Breast epithelium (tissue), 3 donors: ENCODE measurements at regions not wholly inside any gene's neighbourhood (a gene's known extent, or its start where the extent isn't known, plus 50 kb on each side); places are given as distances from the start of the nearest gene placed in this dataset.
A peak's percentile ranks its signal among the peaks of the same experiment; 100 is the strongest.

ENCODE experiments used
- CTCF ChIP-seq, 3 donors: fragments of 450-650 bp; IDR thresholded peaks; one replicate each; pipeline ENCODE4 v1.5.1; 2016 to 2017; ENCODE audit warnings: antibody characterized with exemption in 3 of 3, mild to moderate bottlenecking in 3 of 3, moderate library complexity in 3 of 3
- POLR2A ChIP-seq: fragments of 450-650 bp; IDR thresholded peaks from one replicate; pipeline ENCODE4 v1.6.1; 2016; ENCODE audit warnings: antibody characterized with exemption, mild to moderate bottlenecking, moderate library complexity
- POLR2AphosphoS5 ChIP-seq, 3 donors: sonication (generic); formaldehyde crosslinking; IDR thresholded peaks; one replicate each; pipeline ENCODE4 v1.6.1; 2017; ENCODE audit warnings: antibody characterized with exemption in 3 of 3

DNA sequence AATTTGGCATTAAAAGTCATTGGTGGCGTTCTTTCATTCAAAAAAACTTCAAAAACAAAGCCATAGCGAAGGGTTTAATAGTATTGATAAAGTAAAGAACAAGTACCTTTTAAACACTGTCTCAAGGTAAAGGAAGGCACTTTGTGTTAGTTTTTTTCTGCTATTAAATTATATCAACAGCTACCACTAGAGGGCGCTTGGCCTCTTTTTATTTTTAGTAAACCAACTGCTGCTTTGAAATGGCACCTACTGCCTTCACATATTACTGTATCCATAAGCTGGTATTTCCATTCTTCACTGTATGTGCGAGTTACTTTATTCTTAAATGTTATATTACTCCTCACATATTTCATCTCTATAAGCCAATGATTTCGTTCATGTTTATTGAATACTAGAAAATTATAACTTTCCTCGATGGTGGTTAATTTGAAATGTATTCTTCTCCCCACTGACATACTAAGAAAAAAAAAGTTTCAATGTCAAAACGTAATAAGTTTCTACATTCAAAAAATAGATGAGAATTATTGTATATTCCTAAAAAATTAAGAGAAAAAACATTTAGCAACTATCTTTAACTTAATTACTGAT is 125.7 kb upstream of the CXADR start:
- TF ChIP-seq CTCF (IDR thresholded peaks at IDR 0.05): peak; percentile 75 to 80 (median 78)
- TF ChIP-seq POLR2AphosphoS5 (IDR thresholded peaks at IDR 0.05): no peak
- TF ChIP-seq POLR2A: no peak
